IMR-90 (cell line): ENCODE measurements at regions not wholly inside any gene's neighbourhood (a gene's known extent, or its start where the extent isn't known, plus 50 kb on each side); places are given as distances from the start of the nearest gene placed in this dataset.

ENCODE experiments used
- CEBPB ChIP-seq: IDR thresholded peaks from 2 replicates; pipeline ENCODE4 v1.6.1; 2012; ENCODE audit warnings: low read depth, low read length, improper control_type of control experiment
- CTCF ChIP-seq: conservative IDR thresholded peaks from 2 replicates; pipeline ENCODE4 v1.5.1; 2012; ENCODE audit warnings: mild to moderate bottlenecking, low read depth, low read length, improper control_type of control experiment
- NFE2L2 ChIP-seq: fragments of 150-350 bp; IDR thresholded peaks from 2 replicates; pipeline ENCODE4 v1.6.1; 2016; ENCODE audit warnings: low read depth, mild to moderate bottlenecking, low read length
- POLR2A ChIP-seq: IDR thresholded peaks from 2 replicates; pipeline ENCODE4 v1.6.1; 2012; ENCODE audit warnings: mild to moderate bottlenecking, low read depth, low read length
- RAD21 ChIP-seq: IDR thresholded peaks from 2 replicates; pipeline ENCODE4 v1.6.1; 2012; ENCODE audit warnings: low read length, improper control_type of control experiment
- RCOR1 ChIP-seq: IDR thresholded peaks from 2 replicates; pipeline ENCODE4 v1.6.1; 2012; ENCODE audit warnings: mild to moderate bottlenecking, low read length, improper control_type of control experiment; ENCODE audit not compliant: insufficient replicate concordance
- RFX5 ChIP-seq: IDR thresholded peaks from 2 replicates; pipeline ENCODE4 v1.8.0; 2012; ENCODE audit warnings: low read depth, mild to moderate bottlenecking, low read length, moderate library complexity
- SMC3 ChIP-seq: fragments of 150-350 bp; IDR thresholded peaks from 2 replicates; pipeline ENCODE4 v1.6.1; 2016; ENCODE audit warnings: low read depth, mild to moderate bottlenecking, antibody characterized with exemption, low read length, moderate library complexity
- TF ChIP-seq, protein P1 (sequence below): fragments of 150-350 bp; IDR thresholded peaks from 2 replicates; pipeline ENCODE4 v1.6.1; 2017; ENCODE audit warnings: mild to moderate bottlenecking, antibody characterized with exemption, low read length, low read depth

- TF ChIP-seq POLR2A (no peak), CTCF (no peak), RCOR1 (no peak), RFX5 (no peak), SMC3 (no peak), NFE2L2 (no peak), CEBPB (no peak), RAD21 (no peak)
- TF ChIP-seq, protein P1, sequence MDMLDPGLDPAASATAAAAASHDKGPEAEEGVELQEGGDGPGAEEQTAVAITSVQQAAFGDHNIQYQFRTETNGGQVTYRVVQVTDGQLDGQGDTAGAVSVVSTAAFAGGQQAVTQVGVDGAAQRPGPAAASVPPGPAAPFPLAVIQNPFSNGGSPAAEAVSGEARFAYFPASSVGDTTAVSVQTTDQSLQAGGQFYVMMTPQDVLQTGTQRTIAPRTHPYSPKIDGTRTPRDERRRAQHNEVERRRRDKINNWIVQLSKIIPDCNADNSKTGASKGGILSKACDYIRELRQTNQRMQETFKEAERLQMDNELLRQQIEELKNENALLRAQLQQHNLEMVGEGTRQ = no peak
These were observed 65.6 kb upstream of the RFX8 start for GRCh38 chr2:101540518-101540917.
